Mesenchymal stem cell (in vitro differentiated cells and primary cell): ENCODE measurements at regions not wholly inside any gene's neighbourhood (a gene's known extent, or its start where the extent isn't known, plus 50 kb on each side); places are given as distances from the start of the nearest gene placed in this dataset.

Experiments used
- DNase-seq: peaks from one replicate; pipeline ENCODE4 v3.0.0-alpha.2; 2013
- H2AFZ ChIP-seq: one replicate; pipeline ENCODE4 v1.6.1; 2013; ENCODE audit warnings: low read depth, mild to moderate bottlenecking, control low read depth, inconsistent platforms, low read length, moderate library complexity
- H2AK5ac ChIP-seq: 2 replicates; pipeline ENCODE4 v1.6.1; 2013; ENCODE audit warnings: low read length, moderate library complexity, mild to moderate bottlenecking, inconsistent platforms; ENCODE audit not compliant: severe bottlenecking
- H2BK120ac ChIP-seq: one replicate; pipeline ENCODE4 v1.6.1; 2013; ENCODE audit warnings: low read depth, mild to moderate bottlenecking, inconsistent platforms, low read length, moderate library complexity
- H2BK12ac ChIP-seq, 2 experiments: one replicate each; pipeline ENCODE4 v1.6.1; 2013; ENCODE audit warnings: inconsistent platforms in 2 of 2, low read length in 2 of 2, mild to moderate bottlenecking in 2 of 2, moderate library complexity in 2 of 2, control low read depth in 1 of 2
- H2BK15ac ChIP-seq: one replicate; pipeline ENCODE4 v1.6.1; 2013; ENCODE audit warnings: mild to moderate bottlenecking, low read depth, inconsistent platforms; ENCODE audit not compliant: poor library complexity, severe bottlenecking
- H2BK5ac ChIP-seq: 2 replicates; pipeline ENCODE4 v1.6.1; 2013; ENCODE audit warnings: low read depth, mild to moderate bottlenecking, low read length, control low read depth, inconsistent platforms; ENCODE audit not compliant: poor library complexity, severe bottlenecking
- H3K14ac ChIP-seq, 2 experiments: one replicate each; pipeline ENCODE4 v1.6.1; 2013; ENCODE audit warnings: inconsistent platforms in 2 of 2, low read length in 2 of 2, control low read depth in 1 of 2, mild to moderate bottlenecking in 1 of 2, moderate library complexity in 1 of 2
- H3K18ac ChIP-seq, 2 experiments: one replicate each; pipeline ENCODE4 v1.6.1; 2013; ENCODE audit warnings: inconsistent platforms in 2 of 2, low read length in 2 of 2, control low read depth in 1 of 2, low read depth in 1 of 2, mild to moderate bottlenecking in 1 of 2
- H3K23ac ChIP-seq, 2 experiments: one replicate each; pipeline ENCODE4 v1.6.1; 2013; ENCODE audit warnings: inconsistent platforms in 2 of 2, low read length in 2 of 2, mild to moderate bottlenecking in 2 of 2, moderate library complexity in 2 of 2, control low read depth in 1 of 2
- H3K27ac ChIP-seq: 2 replicates; pipeline ENCODE4 v1.5.1; 2013; ENCODE audit warnings: mild to moderate bottlenecking, moderate library complexity, low read length, control low read depth, inconsistent platforms; ENCODE audit not compliant: poor library complexity, severe bottlenecking
- H3K27me3 ChIP-seq, 2 experiments: 2 replicates each; pipeline versions ENCODE4 v1.6.1 to v1.7.0; 2013; ENCODE audit warnings: low read length in 2 of 2, mild to moderate bottlenecking in 2 of 2, moderate library complexity in 2 of 2, control low read depth in 1 of 2, inconsistent platforms in 1 of 2; ENCODE audit not compliant: control insufficient read depth in 1 of 2, insufficient read depth in 1 of 2
- H3K36me3 ChIP-seq, 2 experiments: 2 replicates each; pipeline versions ENCODE4 v1.6.1 to v1.7.0; 2013; ENCODE audit warnings: low read length in 2 of 2, control low read depth in 1 of 2, inconsistent platforms in 1 of 2, low read depth in 1 of 2, mild to moderate bottlenecking in 1 of 2; ENCODE audit not compliant: insufficient read depth in 2 of 2, control insufficient read depth in 1 of 2
- H3K4ac ChIP-seq, 2 experiments: one replicate each; pipeline ENCODE4 v1.6.1; 2013; ENCODE audit warnings: inconsistent platforms in 2 of 2, low read length in 2 of 2, mild to moderate bottlenecking in 2 of 2, moderate library complexity in 2 of 2, control low read depth in 1 of 2, low read depth in 1 of 2
- H3K4me1 ChIP-seq: 2 replicates; pipeline ENCODE4 v1.6.1; 2013; ENCODE audit warnings: low read depth, low read length, control low read depth; ENCODE audit not compliant: control insufficient read depth, insufficient read depth
- H3K4me2 ChIP-seq: 2 replicates; pipeline ENCODE4 v1.6.1; 2013; ENCODE audit warnings: low read length, mild to moderate bottlenecking, inconsistent platforms; ENCODE audit not compliant: poor library complexity, severe bottlenecking
- H3K4me3 ChIP-seq, 2 experiments: 2 replicates each; pipeline versions ENCODE4 v1.5.1 to v1.7.0; 2013; ENCODE audit warnings: low read length in 2 of 2, mild to moderate bottlenecking in 2 of 2, control low read depth in 1 of 2, low read depth in 1 of 2; ENCODE audit not compliant: insufficient read depth in 1 of 2
- H3K79me1 ChIP-seq: replicated peaks from 2 replicates; pipeline ENCODE4 v1.6.1; 2013; ENCODE audit warnings: mild to moderate bottlenecking, control low read depth, low read length, inconsistent platforms; ENCODE audit not compliant: poor library complexity, severe bottlenecking
- H3K9ac ChIP-seq: 2 replicates; pipeline ENCODE4 v1.7.0; 2013; ENCODE audit warnings: mild to moderate bottlenecking, low read length, moderate library complexity
- H3K9me3 ChIP-seq: 2 replicates; pipeline ENCODE4 v1.7.0; 2013; ENCODE audit warnings: mild to moderate bottlenecking, low read length; ENCODE audit not compliant: control insufficient read depth
- H4K8ac ChIP-seq: one replicate; pipeline ENCODE4 v1.6.1; 2013; ENCODE audit warnings: inconsistent platforms, mild to moderate bottlenecking, low read length, moderate library complexity
- H4K91ac ChIP-seq: one replicate; pipeline ENCODE4 v1.6.1; 2013; ENCODE audit warnings: mild to moderate bottlenecking, low read length, inconsistent platforms
- WGBS: methylation state at CpG from one replicate; pipeline ENCODE4 v1.1.7; 2013; ENCODE audit warnings: mixed read lengths; 5-methylcytosine and 5-hydroxymethylcytosine counted together

- H3K9ac ChIP-seq, result no peak overlapping the region
- no peak overlapping the region for H3K23ac ChIP-seq
- no peak overlapping the region for H3K4me3 ChIP-seq
Observed at GRCh38 chr4:111963158-111963700, 182.0 kb upstream of the FAM241A start.

GRCh38 chr4:111977419-111977965 is 167.8 kb upstream of the FAM241A start:
- WGBS, result 90% methylated on average over 7 of the region's 7 CpGs
- H3K4me3 ChIP-seq, result no peak overlapping the region

More at GRCh38 chr4:111963158-111963700, 182.0 kb upstream of the FAM241A start:
- Histone ChIP-seq H2AK5ac (no peak overlapping the region), H3K36me3 (no peaks in the 10 kb centered on the region), H2BK120ac (no peak overlapping the region), H3K4ac (no peak overlapping the region), H3K4me1 (peaks cover 5% of the 10 kb centered on the region), H2BK15ac (no peak overlapping the region), H3K27me3 (no peaks in the 10 kb centered on the region), H3K9me3 (no peaks in the 10 kb centered on the region), H3K79me1 (no peaks in the 10 kb centered on the region), H4K8ac (no peak overlapping the region), H2AFZ (no peak overlapping the region), H4K91ac (no peak overlapping the region), H3K4me2 (no peak overlapping the region), H3K18ac (no peak overlapping the region), H2BK5ac (no peak overlapping the region), H3K14ac (no peak overlapping the region), H3K27ac (no peak overlapping the region), H2BK12ac (no peak overlapping the region)
- no peak for DNase-seq
- WGBS, result 92% methylated on average over 5 of the region's 5 CpGs

GRCh38 chr4:111979921-111980320 is 165.3 kb upstream of the FAM241A start:
- Histone ChIP-seq H3K23ac (no peak overlapping the region), H3K27ac (no peak overlapping the region), H3K4me1 (no peaks in the 10 kb centered on the region), H2BK5ac (no peak overlapping the region), H3K36me3 (no peaks in the 10 kb centered on the region), H2AK5ac (no peak overlapping the region), H3K9ac (no peak overlapping the region), H2BK12ac (no peak overlapping the region), H3K4me2 (no peak overlapping the region), H3K4ac (no peak overlapping the region), H4K91ac (no peak overlapping the region), H2BK15ac (no peak overlapping the region), H3K79me1 (no peaks in the 10 kb centered on the region), H2AFZ (no peak overlapping the region), H4K8ac (no peak overlapping the region), H2BK120ac (no peak overlapping the region), H3K14ac (no peak overlapping the region), H3K4me3 (no peak overlapping the region), H3K9me3 (no peaks in the 10 kb centered on the region), H3K27me3 (peaks cover 0 to 8% of the 10 kb centered on the region in 2 experiments), H3K18ac (no peak overlapping the region)
- no peak for DNase-seq

More at GRCh38 chr4:111977419-111977965, 167.8 kb upstream of the FAM241A start:
- Histone ChIP-seq H3K79me1 (no peaks in the 10 kb centered on the region), H3K27me3 (no peaks in the 10 kb centered on the region), H3K27ac (no peak overlapping the region), H3K23ac (no peak overlapping the region), H3K9ac (no peak overlapping the region), H4K91ac (no peak overlapping the region), H2BK15ac (no peak overlapping the region), H3K4me1 (no peaks in the 10 kb centered on the region), H2BK120ac (no peak overlapping the region), H2AFZ (no peak overlapping the region), H2AK5ac (no peak overlapping the region), H2BK12ac (no peak overlapping the region), H3K4me2 (no peak overlapping the region), H3K36me3 (no peaks in the 10 kb centered on the region), H2BK5ac (no peak overlapping the region), H3K18ac (no peak overlapping the region), H3K14ac (no peak overlapping the region), H3K4ac (no peak overlapping the region), H3K9me3 (no peaks in the 10 kb centered on the region), H4K8ac (no peak overlapping the region)
- no peak for DNase-seq

GRCh38 chr4:111982089-111982488 is 163.2 kb upstream of the FAM241A start:
- Histone ChIP-seq H3K14ac (no peak overlapping the region), H3K4ac (no peak overlapping the region), H3K4me1 (no peaks in the 10 kb centered on the region), H2AK5ac (no peak overlapping the region), H4K8ac (no peak overlapping the region), H2BK15ac (no peak overlapping the region), H4K91ac (no peak overlapping the region), H3K18ac (no peak overlapping the region), H2BK120ac (no peak overlapping the region), H3K4me2 (no peak overlapping the region), H3K36me3 (no peaks in the 10 kb centered on the region), H3K4me3 (no peak overlapping the region), H2BK5ac (no peak overlapping the region), H3K9ac (no peak overlapping the region), H2BK12ac (no peak overlapping the region), H2AFZ (no peak overlapping the region), H3K27me3 (peaks cover 0 to 8% of the 10 kb centered on the region in 2 experiments), H3K79me1 (no peaks in the 10 kb centered on the region), H3K9me3 (no peaks in the 10 kb centered on the region), H3K27ac (no peak overlapping the region), H3K23ac (no peak overlapping the region)
- 100% methylated on average over 1 of the region's 1 CpG for WGBS
- DNase-seq, result no peak
